K562 (cell line): ENCODE measurements at regions not wholly inside any gene's neighbourhood (a gene's known extent, or its start where the extent isn't known, plus 50 kb on each side); places are given as distances from the start of the nearest gene placed in this dataset.

Source experiments
- ATAC-seq: fragments of 200-7000 bp; cut with Tn5 transposase; 3 replicates; pipeline ENCODE4 v1.9.1; 2020; ENCODE audit warnings: moderate library complexity
- BruUV-seq: library from RNA; stranded (reverse); fragments of 400-500 nt; replicated peaks from 2 replicates; lab custom pipeline; 2021; lab: Mats Ljungman, UMichigan
- CTCF ChIA-PET: fragments of 300-600 bp; formaldehyde crosslinking; extraction: SDS; loops from one replicate; lab custom pipeline; 2021; ENCODE audit warnings: low intra/inter-chr PET ratio; lab: Yijun Ruan, JAX
- POLR2A ChIA-PET: fragments of 300-600, 350-650 bp; sonication (Branson Sonifier 250); formaldehyde crosslinking; extraction: SDS; loops from one replicate; lab custom pipeline; 2021; ENCODE audit warnings: antibody characterized with exemption, inconsistent platforms; lab: Yijun Ruan, JAX
- DNase-seq, 4 experiments: peaks; one replicate each; pipeline versions ENCODE4 v3.0.0 to v3.0.0-alpha.2; 2011 to 2018; ENCODE audit warnings: low spot score in 3 of 4, mixed read lengths in 3 of 4; ENCODE audit errors: extremely low read depth in 1 of 4
- FAIRE-seq: peaks from 2 replicates; lab custom pipeline; 2011; peaks lifted over from hg19 to GRCh38; lab: Jason Lieb, UNC
- H2AFZ ChIP-seq: 2 replicates; pipeline ENCODE4 v1.6.0; 2011; ENCODE audit warnings: low read depth, low read length, control low read depth, inconsistent platforms
- H3K27ac ChIP-seq: fragments of 200-600 bp; 3 replicates; pipeline ENCODE4 v1.8.0; 2011; ENCODE audit warnings: low read depth, mild to moderate bottlenecking, control low read depth, inconsistent platforms, low read length, moderate library complexity, mixed read lengths; ENCODE audit errors: extremely low read depth
- H3K27me3 ChIP-seq, 2 experiments: fragments of 300-600 bp in 1 of 2; 2 replicates in 1 of 2; 3 replicates in 1 of 2; pipeline versions ENCODE4 v1.6.0 to v1.8.0; 2011; ENCODE audit warnings: inconsistent platforms in 2 of 2, low read length in 2 of 2, mild to moderate bottlenecking in 1 of 2, mixed read lengths in 1 of 2, moderate library complexity in 1 of 2; ENCODE audit not compliant: control insufficient read depth in 2 of 2, insufficient read depth in 2 of 2
- H3K36me3 ChIP-seq: fragments of 300-600 bp; 3 replicates; pipeline ENCODE4 v1.8.0; 2011; ENCODE audit warnings: mild to moderate bottlenecking, low read length, inconsistent platforms; ENCODE audit not compliant: control insufficient read depth, insufficient read depth
- H3K4me1 ChIP-seq, 2 experiments: fragments of 200-600 bp in 1 of 2; replicated peaks in 1 of 2; 2 replicates in 1 of 2; 3 replicates in 1 of 2; pipeline versions ENCODE4 v1.5.1 to v1.8.0; 2011; ENCODE audit warnings: inconsistent platforms in 2 of 2, low read length in 2 of 2, mild to moderate bottlenecking in 1 of 2, mixed read lengths in 1 of 2, moderate library complexity in 1 of 2; ENCODE audit not compliant: control insufficient read depth in 2 of 2, insufficient read depth in 2 of 2
- H3K4me2 ChIP-seq: 2 replicates; pipeline ENCODE4 v1.6.1; 2011; ENCODE audit warnings: low read length, control low read depth, inconsistent platforms, mixed read lengths; ENCODE audit not compliant: insufficient read depth
- H3K4me3 ChIP-seq: fragments of 200-600 bp; sonication (generic), shearing (Covaris generic); 2 replicates; pipeline ENCODE4 v1.5.1; 2016; ENCODE audit warnings: control low read depth, inconsistent platforms
- H3K79me2 ChIP-seq: fragments of 200-600 bp; 3 replicates; pipeline ENCODE4 v1.8.0; 2011; ENCODE audit warnings: low read length, inconsistent platforms; ENCODE audit not compliant: control insufficient read depth, insufficient read depth
- H3K9ac ChIP-seq, 2 experiments: 2 replicates each; pipeline versions ENCODE4 v1.6.0 to v1.6.1; 2011; ENCODE audit warnings: low read depth in 2 of 2, low read length in 2 of 2, control low read depth in 1 of 2, inconsistent platforms in 1 of 2, mild to moderate bottlenecking in 1 of 2, mixed read lengths in 1 of 2; ENCODE audit not compliant: insufficient read depth in 1 of 2
- H3K9me1 ChIP-seq: one replicate; pipeline ENCODE4 v1.6.0; 2011; ENCODE audit warnings: inconsistent platforms, mild to moderate bottlenecking, low read length, moderate library complexity; ENCODE audit not compliant: control insufficient read depth, insufficient read depth
- H3K9me3 ChIP-seq: replicated peaks from 2 replicates; pipeline ENCODE4 v1.5.1; 2011; ENCODE audit warnings: low read depth, low read length, inconsistent platforms; ENCODE audit not compliant: control insufficient read depth, insufficient read depth
- H4K20me1 ChIP-seq: replicated peaks from 2 replicates; pipeline ENCODE4 v1.6.1; 2011; ENCODE audit warnings: low read length, inconsistent platforms, mixed read lengths; ENCODE audit not compliant: control insufficient read depth, insufficient read depth
- E2F6 ChIP-seq, 2 experiments: IDR thresholded peaks; 2 replicates each; pipeline ENCODE4 v1.6.1; 2011; ENCODE audit warnings: borderline replicate concordance in 1 of 2, control low read depth in 1 of 2, low read depth in 1 of 2, low read length in 1 of 2, mild to moderate bottlenecking in 1 of 2, mixed read lengths in 1 of 2, moderate library complexity in 1 of 2; ENCODE audit not compliant: insufficient read depth in 1 of 2, insufficient read length in 1 of 2, poor library complexity in 1 of 2, severe bottlenecking in 1 of 2; ENCODE audit errors: extremely low read depth in 1 of 2
- IRF9 ChIP-seq: fragments of 450-650 bp; IDR thresholded peaks from 2 replicates; pipeline ENCODE4 v1.6.1; 2016; ENCODE audit warnings: missing biosample characterization, missing genetic modification characterization
- PCBP2 ChIP-seq: fragments of 200-400 bp; formaldehyde crosslinking; IDR thresholded peaks from 2 replicates; pipeline ENCODE4 v1.6.1; 2018; ENCODE audit warnings: low read length, low read depth, mild to moderate bottlenecking, moderate library complexity; ENCODE audit not compliant: poor library complexity, severe bottlenecking
- RFX5 ChIP-seq: IDR thresholded peaks from 2 replicates; pipeline ENCODE4 v1.6.1; 2011; ENCODE audit warnings: low read depth, mild to moderate bottlenecking, improper control_type of control experiment, low read length
- SAP30 ChIP-seq: fragments of 200-600 bp; sonication (generic); IDR thresholded peaks from 2 replicates; pipeline ENCODE4 v1.6.1; 2012; ENCODE audit warnings: borderline replicate concordance, low read depth, mild to moderate bottlenecking, moderate library complexity, low read length, control low read depth, inconsistent platforms; ENCODE audit not compliant: insufficient read depth, poor library complexity, severe bottlenecking
- SRSF9 ChIP-seq: fragments of 200-400 bp; formaldehyde crosslinking; IDR thresholded peaks from 2 replicates; pipeline ENCODE4 v1.6.1; 2017; ENCODE audit warnings: low read depth, low read length, borderline replicate concordance
- ZNF134 ChIP-seq: fragments of 250-450 bp; sonication (Bioruptor Pico); conservative IDR thresholded peaks from 2 replicates; pipeline ENCODE4 v1.4.0; 2020
- ZNF778 ChIP-seq: fragments of 450-650 bp; formaldehyde crosslinking; IDR thresholded peaks from 2 replicates; pipeline ENCODE4 v1.4.0; 2020; ENCODE audit warnings: mild to moderate bottlenecking, moderate library complexity
- ZNF780A ChIP-seq: fragments of 250-450 bp; sonication (Bioruptor Pico); IDR thresholded peaks from 2 replicates; pipeline ENCODE4 v1.5.0; 2021; ENCODE audit warnings: mild to moderate bottlenecking
- ZSCAN32 ChIP-seq: fragments of 450-650 bp; formaldehyde crosslinking; IDR thresholded peaks from 2 replicates; pipeline ENCODE4 v1.4.0; 2020; ENCODE audit warnings: mild to moderate bottlenecking, moderate library complexity
- ZZZ3 ChIP-seq: fragments of 450-650 bp; IDR thresholded peaks from 2 replicates; pipeline ENCODE4 v1.6.1; 2016; ENCODE audit warnings: antibody characterized with exemption, mild to moderate bottlenecking, moderate library complexity
- WGBS: fragments of 100-300 bp; shearing (Covaris generic); methylation state at CpG from one replicate; pipeline ENCODE4 v1.1.6; 2016; ENCODE audit warnings: low coverage, mixed read lengths; ENCODE audit not compliant: insufficient coverage; ENCODE audit errors: missing lambda C conversion rate; 5-methylcytosine and 5-hydroxymethylcytosine counted together
- in situ Hi-C: fragments of 300-500 bp; cut with MboI; formaldehyde crosslinking; loops from 4 replicates; pipeline ENCODE4 v1.15.0; 2018; ENCODE audit warnings: inconsistent platforms, mixed read lengths
- intact Hi-C: fragments of 100-400 bp; cut with micrococcal nuclease; formaldehyde crosslinking; loops from 2 replicates; pipeline ENCODE4 v1.14.2; 2022
- TF ChIP-seq, protein P1 (sequence below), 3 experiments: IDR thresholded peaks in 2 of 3; conservative IDR thresholded peaks in 1 of 3; 2 replicates each; pipeline ENCODE4 v1.5.1; 2011 to 2012; ENCODE audit warnings: low read length in 3 of 3, mild to moderate bottlenecking in 3 of 3, control low read depth in 2 of 3, improper control_type of control experiment in 1 of 3, inconsistent platforms in 1 of 3, low read depth in 1 of 3, mixed read lengths in 1 of 3, moderate library complexity in 1 of 3; ENCODE audit not compliant: insufficient read depth in 2 of 3

- DNase-seq (no peak), FAIRE-seq (no peak)
- Histone ChIP-seq H3K9me1 (no peaks in the 10 kb centered on the region), H3K27me3 (no peaks in the 10 kb centered on the region), H3K9me3 (no peaks in the 10 kb centered on the region), H3K4me2 (no peak overlapping the region)
- no peak for TF ChIP-seq PCBP2
- TF ChIP-seq, all 486 proteins: peak for 0
- no TSS peak for BruUV-seq
- intact Hi-C loops (no loop called here), in situ Hi-C loops (no loop called here)
- no peaks in the 10 kb centered on the region for H3K79me2 ChIP-seq
- H2AFZ ChIP-seq, result no peak overlapping the region
- no peaks in the 10 kb centered on the region for H3K36me3 ChIP-seq
- no peaks in the 10 kb centered on the region for H4K20me1 ChIP-seq
- no peak overlapping the region for H3K4me3 ChIP-seq
- ATAC-seq, result no peak
- H3K27ac ChIP-seq, result no peak overlapping the region
- 0% methylated on average over 2 of the region's 3 CpGs for WGBS
- H3K4me1 ChIP-seq, result no peaks in the 10 kb centered on the region
- no peak overlapping the region for H3K9ac ChIP-seq
- ChIA-PET POLR2A (no interaction called here), CTCF (no interaction called here)
These were observed 1253.4 kb downstream of the ROBO2 start for GRCh38 chr3:78293284-78293683.

GRCh38 chr3:78304115-78304514, 1264.2 kb downstream of the ROBO2 start:
- ATAC-seq (no peak), DNase-seq (no peak), FAIRE-seq (no peak)
- H3K4me2 ChIP-seq, result no peak overlapping the region
- H3K9ac ChIP-seq, result no peak overlapping the region
- 0% methylated on average over 2 of the region's 2 CpGs for WGBS
- H3K4me3 ChIP-seq, result no peak overlapping the region
- no peaks in the 10 kb centered on the region for H3K9me1 ChIP-seq
- no peak overlapping the region for H2AFZ ChIP-seq
- H3K36me3 ChIP-seq, result no peaks in the 10 kb centered on the region
- H3K9me3 ChIP-seq, result no peaks in the 10 kb centered on the region
- H3K4me1 ChIP-seq, result no peaks in the 10 kb centered on the region
- H3K79me2 ChIP-seq, result no peaks in the 10 kb centered on the region
- in situ Hi-C loops (no loop called here), intact Hi-C loops (no loop called here)
- no peaks in the 10 kb centered on the region for H4K20me1 ChIP-seq
- BruUV-seq, result no TSS peak
- ChIA-PET POLR2A (no interaction called here), CTCF (no interaction called here)
- H3K27ac ChIP-seq, result no peak overlapping the region
- H3K27me3 ChIP-seq, result no peaks in the 10 kb centered on the region
- TF ChIP-seq, protein P1, sequence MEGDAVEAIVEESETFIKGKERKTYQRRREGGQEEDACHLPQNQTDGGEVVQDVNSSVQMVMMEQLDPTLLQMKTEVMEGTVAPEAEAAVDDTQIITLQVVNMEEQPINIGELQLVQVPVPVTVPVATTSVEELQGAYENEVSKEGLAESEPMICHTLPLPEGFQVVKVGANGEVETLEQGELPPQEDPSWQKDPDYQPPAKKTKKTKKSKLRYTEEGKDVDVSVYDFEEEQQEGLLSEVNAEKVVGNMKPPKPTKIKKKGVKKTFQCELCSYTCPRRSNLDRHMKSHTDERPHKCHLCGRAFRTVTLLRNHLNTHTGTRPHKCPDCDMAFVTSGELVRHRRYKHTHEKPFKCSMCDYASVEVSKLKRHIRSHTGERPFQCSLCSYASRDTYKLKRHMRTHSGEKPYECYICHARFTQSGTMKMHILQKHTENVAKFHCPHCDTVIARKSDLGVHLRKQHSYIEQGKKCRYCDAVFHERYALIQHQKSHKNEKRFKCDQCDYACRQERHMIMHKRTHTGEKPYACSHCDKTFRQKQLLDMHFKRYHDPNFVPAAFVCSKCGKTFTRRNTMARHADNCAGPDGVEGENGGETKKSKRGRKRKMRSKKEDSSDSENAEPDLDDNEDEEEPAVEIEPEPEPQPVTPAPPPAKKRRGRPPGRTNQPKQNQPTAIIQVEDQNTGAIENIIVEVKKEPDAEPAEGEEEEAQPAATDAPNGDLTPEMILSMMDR (IDR thresholded peaks at IDR 0.05 in 2 of 3, conservative IDR thresholded peaks at IDR 0.05 in 1 of 3; ENCODE audit: insufficient read depth in 2 of 3, low read depth in 1 of 3, low read length in 3 of 3), result no peak
- TF ChIP-seq ZZZ3 (no peak), ZNF778 (CRISPR knock-in tag) (no peak), ZNF780A (CRISPR knock-in tag) (no peak), SRSF9 (no peak), IRF9 (tag) (no peak), RFX5 (no peak), SAP30 (no peak), ZSCAN32 (no peak), ZNF134 (CRISPR knock-in tag) (no peak), E2F6 (IDR thresholded peaks at IDR 0.05; ENCODE audit: borderline replicate concordance in 1 of 2, extremely low read depth in 1 of 2, insufficient read depth in 1 of 2, insufficient read length in 1 of 2, low read depth in 1 of 2, low read length in 1 of 2, poor library complexity in 1 of 2, severe bottlenecking in 1 of 2) (no peak)
